ENCODE measurements at regions not wholly inside any gene's neighbourhood (a gene's known extent, or its start where the extent isn't known, plus 50 kb on each side); places are given as distances from the start of the nearest gene placed in this dataset.

DNA sequence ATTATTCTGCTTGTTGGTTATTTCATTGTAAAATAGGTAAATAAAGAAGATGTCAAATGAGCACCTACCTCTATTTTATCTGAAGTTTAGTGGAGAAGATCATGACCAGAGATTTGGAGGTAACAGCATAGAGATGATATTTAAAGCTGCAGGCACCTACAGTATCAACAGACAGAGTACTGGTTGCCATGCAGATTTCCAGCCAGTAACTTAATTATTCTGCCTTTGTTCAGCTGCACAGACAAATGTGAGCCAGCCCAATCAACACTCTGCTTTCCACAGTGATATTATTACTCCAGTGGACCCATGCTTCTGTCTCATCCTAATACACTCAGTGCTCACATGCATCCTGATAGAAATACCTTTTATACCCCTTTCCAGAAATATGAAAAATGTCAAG lies 348.5 kb upstream of the RGS6 start:
- DNase-seq, result no peak

DNA sequence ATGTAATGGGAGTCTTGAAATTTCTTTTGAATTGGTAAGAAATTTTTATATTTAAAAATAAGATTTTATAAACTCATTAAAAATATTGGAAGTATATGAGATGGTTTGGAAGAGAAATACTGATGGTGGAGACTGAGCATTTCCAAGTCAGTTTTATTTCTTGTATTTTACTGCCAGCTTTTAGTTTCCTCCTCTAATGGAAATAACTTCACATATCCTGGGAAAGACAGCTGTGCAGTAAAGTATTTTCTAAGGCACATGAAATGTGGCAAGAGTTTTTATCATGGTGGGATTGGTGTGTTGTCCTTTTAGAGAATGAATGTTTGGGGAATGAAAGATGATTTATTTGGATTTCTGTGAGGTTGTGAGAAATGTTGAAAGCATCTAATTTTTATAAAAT lies 346.9 kb upstream of the RGS6 start:
- no peak for DNase-seq

DNA sequence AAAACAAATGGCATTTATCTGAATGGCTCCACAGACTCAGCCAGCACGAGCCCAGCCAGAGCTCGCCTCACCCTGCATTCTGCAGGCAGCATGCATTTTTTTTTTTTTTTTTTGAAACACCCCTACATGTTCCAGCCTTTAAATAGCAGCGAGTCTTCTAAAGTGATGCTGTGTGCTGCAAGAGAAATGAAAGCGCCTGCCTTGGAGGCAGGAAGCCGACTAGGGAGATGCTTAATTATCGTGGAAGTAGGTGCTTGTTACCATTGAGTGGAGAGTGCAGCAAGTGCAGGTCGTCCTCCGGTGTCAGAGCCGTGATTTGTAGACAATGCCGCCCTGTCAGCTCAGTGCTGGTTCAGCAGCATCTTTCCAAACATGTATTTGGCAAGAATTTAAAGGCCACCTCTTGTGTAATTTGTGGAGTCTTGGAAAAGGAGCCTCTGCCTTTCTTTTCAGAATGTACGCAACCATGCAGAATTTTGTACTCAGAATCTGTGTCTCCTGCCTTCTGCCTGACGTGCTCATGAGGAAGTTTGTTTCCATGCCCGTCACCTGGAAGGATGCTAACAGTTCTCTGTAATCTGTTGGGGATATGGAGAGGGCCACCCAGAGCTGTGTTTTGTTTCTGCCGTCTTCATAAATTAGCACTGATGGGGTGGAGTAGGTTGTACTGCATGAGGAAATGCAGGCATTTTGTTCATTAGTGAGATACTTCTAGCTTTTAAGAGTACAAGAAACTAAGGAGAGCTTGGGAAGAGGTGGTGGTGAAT lies 345.9 kb upstream of the RGS6 start:
- no peak for DNase-seq

DNA sequence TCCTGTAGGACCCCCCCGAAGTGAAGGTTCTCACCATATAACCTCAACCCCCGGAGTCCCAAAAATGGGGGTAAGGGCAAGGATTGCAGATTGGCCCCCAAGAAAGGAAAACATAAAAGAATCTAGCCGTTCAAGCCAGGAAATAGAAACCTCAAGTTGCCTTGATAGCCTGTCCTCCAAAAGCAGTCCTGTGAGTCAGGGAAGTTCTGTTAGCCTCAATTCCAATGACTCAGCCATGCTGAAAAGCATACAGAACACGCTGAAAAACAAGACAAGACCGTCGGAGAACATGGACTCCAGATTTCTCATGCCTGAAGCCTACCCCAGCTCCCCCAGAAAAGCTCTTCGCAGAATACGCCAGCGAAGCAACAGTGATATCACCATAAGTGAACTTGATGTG lies 344.2 kb upstream of the RGS6 start:
- DNase-seq, result no peak

DNA sequence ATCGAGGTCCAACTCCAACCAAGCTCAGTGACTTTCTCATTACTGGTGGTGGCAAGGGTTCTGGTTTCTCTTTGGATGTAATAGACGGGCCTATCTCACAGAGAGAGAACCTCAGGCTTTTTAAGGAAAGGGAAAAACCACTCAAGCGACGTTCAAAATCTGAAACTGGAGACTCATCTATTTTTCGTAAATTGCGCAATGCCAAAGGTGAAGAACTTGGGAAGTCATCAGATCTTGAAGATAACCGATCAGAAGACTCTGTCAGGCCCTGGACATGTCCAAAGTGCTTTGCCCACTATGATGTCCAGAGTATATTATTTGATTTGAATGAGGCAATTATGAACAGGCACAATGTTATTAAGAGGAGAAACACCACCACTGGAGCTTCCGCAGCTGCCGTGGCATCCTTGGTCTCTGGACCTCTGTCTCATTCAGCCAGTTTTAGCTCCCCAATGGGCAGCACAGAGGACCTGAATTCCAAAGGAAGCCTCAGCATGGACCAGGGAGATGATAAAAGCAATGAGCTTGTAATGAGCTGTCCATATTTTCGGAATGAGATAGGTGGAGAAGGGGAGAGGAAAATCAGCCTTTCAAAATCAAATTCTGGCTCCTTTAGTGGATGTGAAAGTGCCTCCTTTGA lies 343.5 kb upstream of the RGS6 start:
- DNase-seq, result no peak

DNA sequence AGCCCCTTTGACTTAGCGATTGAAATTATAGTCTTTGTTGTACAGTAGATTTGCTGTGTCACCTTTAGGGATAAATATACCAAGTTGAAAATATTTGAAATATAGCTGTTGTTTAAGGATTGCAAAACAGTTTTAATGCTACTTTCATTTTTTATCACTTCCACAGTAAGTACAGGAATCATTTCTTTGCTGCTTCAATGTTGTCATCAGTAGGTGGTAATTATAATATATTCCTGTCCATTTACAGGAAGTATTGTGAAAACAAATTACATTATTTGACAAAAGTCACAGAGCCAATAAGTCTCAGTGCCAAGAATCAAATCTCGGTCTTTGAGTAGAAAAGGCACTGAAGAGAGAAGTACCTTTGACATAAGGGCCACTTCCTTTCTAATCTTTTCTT lies 342.6 kb upstream of the RGS6 start:
- peak; percentile 10 for DNase-seq

DNA sequence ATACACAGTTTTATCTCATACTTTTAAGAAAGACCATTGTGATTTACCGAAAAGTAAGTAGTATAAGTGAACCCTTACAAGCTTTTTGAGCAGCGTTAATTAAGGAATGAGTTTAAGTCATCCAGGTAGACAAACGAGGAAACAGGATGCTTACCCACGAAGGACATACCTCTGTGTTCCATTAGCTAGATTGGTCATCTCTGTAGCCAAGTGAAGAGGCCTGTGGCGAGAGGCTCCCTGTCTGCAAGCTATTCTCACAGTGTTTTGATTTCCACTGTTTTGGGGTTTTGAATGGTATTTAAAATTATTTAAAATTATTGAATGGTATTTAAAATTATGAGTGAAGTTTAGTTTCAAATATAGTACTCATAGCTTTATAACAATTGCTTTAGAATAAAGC lies 342.1 kb upstream of the RGS6 start:
- DNase-seq, result peak; percentile 26

DNA sequence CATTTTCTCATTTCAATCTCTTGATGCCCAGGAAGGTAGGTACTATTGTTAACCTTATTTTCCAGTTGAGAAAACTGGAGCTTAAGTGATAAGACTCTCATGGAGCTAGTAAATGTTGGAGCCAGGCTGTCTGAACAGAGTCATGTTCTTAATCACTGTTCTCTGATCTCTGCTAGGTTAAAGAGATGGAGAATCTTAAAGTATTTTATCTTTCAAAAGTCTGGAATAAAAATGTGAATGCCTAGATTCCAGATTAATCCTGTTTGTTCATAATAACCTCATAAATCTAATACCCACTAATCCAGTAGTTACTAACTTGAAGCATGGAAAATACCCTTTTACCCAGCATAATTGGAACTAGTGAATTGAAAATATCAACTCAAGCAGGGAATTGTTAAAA lies 341.0 kb upstream of the RGS6 start:
- DNase-seq, result no peak

DNA sequence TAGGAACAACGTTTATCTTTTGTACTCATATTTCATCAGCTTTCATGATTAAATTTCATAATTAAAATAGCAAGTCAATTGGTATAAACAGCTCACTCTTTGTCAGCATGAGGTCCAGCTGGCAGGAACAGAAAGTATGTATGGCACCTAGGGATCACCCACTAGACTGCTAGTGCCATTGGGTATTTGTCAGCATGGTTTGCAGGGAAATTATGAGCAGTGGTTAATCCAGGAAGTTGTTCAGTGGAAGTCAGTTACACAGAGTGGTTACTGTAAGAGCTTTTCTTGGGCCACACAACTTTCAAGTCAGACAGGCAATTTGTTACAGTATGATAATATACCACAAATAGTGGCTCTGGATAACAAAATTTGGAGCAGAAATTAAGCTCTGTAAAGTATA lies 340.3 kb upstream of the RGS6 start:
- DNase-seq, result peak; percentile 80

DNA sequence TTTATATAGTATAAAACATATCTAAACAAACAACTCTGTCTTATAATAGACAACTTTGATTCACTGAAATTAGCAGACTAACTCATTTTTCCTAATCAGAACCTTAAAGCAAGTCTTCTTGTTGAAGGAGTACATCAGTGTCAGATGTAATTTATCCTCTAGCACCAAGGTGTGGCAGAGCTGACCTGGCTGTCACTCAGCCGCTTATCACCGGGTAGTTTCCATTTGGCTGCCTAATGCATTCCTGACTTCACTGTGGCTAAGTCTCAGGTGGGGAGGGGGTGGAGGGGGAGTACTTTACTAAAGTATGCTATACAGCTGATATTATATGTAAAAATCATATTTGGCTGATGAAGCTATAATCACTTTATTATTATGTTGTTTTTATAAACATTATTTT lies 339.9 kb upstream of the RGS6 start:
- no peak for DNase-seq

DNA sequence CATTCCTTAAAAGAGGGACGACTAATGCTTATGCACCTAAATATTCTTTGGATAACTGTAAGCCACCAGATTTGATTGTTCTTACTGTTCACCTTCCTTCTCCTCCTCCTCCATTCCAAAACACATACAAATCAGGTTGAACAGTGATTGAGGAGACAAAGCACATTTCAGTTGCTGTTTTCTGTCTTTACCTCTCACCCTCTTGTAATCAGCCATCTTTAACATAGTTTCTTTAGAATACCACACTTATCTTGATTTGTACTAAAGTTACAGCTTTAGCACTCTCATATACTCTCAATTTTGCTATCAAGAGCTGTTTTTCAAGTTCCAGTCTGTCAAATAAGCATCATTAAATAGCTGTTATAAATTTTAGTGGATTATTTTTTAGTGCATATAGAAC lies 338.3 kb upstream of the RGS6 start:
- DNase-seq, result no peak

DNA sequence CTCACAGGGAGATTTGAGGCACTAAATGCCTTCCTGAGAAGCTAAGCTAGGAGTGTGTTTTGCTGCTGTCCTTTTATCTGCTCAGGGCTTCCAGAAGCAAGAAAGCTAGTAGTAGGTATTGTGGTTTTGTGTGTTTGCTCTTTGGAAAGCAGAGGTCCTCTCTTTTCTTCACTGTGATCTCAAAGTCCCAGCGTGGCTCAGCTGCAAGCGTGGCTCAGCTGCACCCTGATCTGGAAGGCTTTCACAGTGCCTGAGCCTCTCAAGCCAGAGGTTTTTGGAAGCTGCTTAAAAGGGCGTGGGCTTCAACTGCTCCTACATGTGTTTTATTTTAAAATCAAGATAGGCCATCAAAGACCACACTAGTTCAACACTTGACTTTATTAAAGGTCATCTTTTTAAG lies 337.4 kb upstream of the RGS6 start:
- DNase-seq, result peak; percentile 26

DNA sequence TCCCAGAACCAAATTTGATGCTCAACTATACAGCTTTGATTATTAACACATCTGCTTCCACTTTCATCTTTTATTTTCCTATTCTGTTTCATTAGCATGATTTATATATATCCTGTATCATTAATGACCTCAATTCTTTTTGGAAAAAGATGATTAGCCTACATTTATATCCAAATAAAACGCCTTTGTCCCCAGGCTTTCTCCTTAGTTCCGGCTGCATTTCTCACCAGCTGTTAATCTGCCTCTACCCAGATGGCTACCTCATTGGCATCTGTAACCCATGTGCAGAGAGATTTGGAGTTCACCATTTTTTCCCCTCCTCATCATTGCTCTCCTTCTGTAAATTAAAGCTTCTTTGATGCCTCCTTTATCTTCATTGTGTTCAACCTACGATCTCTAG lies 336.8 kb upstream of the RGS6 start:
- no peak for DNase-seq

DNA sequence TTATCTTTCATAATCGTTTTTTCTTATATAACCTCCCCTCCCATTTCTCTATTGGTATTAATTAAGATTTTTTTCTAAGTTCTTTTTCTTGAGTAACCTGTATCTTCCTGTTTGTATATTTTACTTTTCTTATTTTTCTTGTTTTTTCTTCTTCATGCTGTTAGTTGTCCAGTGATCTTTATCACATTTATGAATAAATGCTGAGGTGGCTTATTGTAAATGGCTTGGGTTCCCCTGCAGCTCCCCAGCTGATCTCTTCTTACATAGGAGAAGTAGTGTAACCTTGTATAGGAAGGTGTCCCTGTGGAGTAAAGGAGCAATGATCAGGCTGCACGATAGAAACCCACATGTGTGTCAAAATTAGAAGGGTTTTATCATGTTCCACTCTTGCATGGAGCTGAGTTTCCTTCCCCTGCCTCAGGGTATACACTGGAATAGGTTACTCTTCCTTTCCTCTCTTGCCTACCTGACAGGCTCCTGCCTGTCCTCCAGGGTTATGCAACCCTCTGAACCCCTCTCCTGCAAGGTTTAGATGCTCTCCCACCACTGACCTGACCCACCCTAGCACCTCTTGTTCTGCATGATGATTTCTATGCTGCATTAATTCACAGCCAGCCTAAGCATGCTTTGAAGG lies 334.8 kb upstream of the RGS6 start:
- DNase-seq, result no peak

DNA sequence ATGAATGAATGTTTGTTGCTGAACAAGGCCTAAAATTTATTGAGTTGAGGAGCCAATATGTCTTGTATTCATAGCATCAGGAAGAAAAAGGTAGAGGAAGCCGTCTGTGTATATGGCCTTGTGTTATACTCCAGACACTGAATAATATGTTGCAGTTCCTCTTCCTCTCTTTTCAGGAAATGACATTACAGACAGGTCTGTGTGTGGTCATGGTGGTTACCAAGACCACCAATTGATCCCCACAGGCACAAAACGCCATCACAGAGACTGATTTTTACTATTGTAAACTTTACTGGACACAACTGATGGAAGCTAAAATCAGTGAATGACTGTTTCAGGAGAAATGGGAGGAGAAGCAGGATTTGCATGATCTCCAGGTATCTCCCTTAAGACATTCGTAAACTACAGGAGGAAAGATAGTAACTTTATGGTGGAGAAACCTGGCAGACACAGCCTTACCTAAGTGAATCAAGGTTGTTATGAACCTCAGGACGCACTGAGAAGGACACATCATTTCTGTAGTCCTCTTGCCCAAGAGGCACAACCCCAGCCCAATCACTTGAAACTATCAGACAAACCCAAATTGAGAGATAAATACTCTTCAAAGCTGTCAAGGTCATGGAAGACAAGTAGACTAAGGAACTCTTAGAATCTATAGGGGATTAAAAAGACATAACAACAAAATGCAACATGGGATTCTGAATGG lies 334.1 kb upstream of the RGS6 start:
- DNase-seq, result peak; percentile 66

DNA sequence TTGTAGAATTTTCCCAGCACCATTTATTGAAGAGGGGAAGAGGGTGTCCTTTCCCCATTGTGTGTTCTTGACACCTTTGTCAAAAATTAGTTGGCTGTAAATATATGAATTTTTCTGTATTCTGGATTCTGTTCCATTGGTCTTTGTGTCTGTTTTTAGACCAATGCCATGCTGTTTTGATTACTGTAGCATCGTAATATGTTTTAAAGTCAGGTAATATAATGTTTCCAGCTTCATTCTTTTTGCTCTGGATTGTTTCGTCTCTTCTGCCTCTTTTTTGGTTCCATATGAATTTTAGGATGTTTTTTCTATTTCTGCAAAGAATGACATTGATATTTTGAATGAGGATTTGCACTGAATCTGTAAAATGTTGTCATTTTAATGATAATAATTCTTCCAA lies 331.9 kb upstream of the RGS6 start:
- no peak for DNase-seq

DNA sequence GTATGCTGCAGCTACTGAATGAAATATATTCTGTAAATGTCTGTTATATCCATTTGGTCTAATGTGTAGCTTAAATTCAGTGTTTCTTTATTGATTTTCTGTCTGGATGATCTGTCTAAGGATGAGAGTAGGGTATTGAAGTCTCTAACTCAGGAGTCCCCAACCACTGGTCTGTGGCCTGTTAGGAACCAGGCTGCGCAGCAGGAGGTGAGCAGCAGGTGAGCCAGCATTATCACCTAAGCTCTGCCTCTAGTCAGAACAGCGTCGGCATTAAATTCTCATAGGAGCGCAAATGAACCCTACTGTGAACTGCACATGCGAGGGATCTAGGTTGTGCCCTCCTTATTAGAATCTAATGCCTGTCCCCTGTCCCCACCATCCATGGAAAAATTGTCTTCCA lies 329.7 kb upstream of the RGS6 start:
- DNase-seq, result no peak

DNA sequence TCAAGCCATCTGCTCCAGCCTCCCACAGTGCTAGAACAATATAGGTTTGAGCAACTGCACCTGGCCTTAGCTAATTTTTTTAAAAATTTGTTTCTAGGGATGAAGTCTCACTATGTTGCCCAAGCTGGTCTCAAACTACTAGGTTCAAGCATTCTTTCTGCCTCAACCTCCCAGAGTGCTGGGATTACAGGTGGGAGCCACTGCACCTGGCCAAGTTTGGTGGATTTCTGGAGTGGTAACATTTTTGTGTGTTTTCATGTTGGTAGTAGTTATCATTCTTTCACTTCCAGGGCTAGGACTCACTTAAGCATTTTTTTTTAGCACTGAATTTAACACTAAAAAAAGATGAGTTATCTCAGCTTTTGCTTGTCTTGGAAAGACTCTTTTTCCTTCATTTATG lies 328.0 kb upstream of the RGS6 start:
- DNase-seq, result no peak

DNA sequence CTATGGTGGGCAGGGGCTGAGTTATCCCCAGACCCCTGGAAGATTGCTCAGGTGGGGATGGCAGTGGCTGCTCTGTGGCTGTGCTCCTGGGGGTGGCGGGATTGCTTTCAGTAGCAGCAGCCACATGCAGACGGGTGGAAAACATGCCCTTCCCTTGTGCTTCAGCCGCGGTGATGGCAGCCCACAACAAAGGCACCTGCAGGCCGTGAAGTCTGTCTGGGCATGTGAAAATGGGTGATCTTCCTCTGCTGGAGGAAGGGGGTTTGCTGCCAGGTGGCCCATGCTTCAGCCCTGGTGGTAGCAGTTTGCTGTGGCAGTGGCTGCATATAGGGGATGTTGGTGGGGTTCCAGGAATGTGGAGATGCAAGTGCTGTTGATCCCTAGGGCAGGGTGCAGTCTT lies 326.2 kb upstream of the RGS6 start:
- no peak for DNase-seq

DNA sequence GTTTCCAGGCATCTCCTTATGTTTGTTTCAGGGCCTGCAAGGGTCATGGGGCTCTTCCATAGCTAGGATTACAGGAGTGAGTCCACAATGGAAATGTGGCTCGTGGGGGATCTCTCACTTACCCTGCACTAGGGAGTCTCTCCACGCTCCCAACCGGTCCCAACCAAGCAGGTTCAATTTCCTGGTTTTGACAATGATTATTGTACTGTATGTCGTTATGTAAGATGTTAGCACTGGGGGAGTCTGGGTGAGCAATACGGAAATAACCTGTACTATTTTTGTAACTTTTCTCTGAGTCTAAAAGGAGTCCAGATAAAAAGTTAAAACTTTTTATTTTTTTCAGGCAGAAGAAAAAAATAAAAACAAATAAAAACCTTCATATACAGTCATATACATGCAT lies 325.7 kb upstream of the RGS6 start:
- no peak for DNase-seq

DNA sequence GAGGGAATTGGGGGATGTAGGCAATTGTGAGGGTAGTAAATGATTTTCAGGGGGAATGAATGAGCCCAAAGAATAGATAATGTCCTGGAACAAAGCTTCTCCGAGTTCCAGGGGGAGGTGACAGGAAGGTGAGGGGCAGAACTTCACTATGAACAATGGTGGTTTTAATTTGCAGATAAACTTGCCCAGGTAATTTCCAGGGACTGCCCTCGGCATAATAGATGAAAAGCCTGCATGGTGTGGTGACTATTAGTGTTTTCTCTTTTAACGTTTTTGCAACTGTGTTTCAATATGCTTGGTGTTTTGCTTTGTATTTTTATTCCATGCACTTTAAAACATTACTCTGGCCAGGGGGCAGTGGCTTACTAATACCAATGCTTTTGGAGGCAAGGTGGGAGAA lies 325.2 kb upstream of the RGS6 start:
- no peak for DNase-seq

DNA sequence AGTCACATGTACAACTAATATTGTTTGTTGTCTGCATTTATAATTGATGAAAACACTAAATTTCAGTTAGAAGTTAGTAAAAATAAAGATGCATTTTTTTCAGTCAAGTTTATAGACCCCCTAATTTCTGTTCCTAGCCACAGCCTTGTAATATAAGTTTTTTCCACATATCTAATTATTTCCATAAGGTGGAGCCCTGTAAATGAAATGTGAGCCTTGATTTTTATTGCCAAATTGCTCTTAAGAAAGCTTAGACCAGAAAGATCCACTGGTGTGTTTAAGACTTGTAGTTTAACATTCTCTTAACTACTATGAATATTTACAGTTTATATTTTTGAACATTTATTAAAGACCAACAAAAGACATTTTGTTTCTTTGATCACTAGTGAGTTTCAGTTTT lies 322.1 kb upstream of the RGS6 start:
- DNase-seq, result no peak

DNA sequence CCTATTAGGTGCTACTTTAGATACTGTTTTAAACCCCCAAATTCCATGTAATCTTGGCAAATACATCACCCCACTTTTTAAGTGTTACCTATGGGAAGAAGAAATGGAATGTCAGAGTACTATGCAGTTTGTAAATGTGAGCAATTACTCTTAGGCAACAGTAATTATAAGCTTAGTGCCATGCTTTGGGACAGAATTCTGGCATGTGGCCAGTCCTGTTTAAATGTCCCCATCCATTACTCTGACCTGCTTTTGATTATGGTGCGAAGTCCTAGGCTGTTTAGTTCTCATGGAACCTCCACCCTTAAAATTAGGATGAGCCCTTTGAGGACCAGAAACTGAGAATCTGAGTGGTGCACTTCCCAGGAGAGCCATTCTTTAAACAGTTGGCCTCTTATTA lies 321.4 kb upstream of the RGS6 start:
- DNase-seq, result no peak

DNA sequence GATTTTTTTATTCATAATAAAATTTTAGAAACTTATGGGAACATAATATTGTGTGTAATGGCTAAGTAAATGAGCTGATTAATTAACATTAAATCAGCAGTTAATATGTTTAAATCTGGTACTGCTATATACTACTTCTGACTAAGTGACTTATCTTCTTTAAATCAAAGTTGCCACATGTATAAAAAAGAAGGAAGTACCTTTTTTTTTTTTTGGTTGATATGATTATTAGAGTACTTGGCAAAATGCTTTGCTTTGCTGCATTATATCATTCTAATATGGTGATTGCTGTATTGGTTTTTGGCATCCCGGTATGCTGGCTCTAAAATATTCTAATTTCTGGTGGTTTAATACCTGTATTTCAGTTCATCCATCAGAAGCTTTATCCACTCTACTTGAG lies 319.1 kb upstream of the RGS6 start:
- DNase-seq, result no peak

Measured in activated CD4-positive, alpha-beta T cell treated with anti-CD3 and anti-CD28 coated beads, Interleukin-2, amount 50 U/mL, for 16 hours (primary cell).